ENCODE measurements at regions not wholly inside any gene's neighbourhood (a gene's known extent, or its start where the extent isn't known, plus 50 kb on each side); places are given as distances from the start of the nearest gene placed in this dataset.

DNA sequence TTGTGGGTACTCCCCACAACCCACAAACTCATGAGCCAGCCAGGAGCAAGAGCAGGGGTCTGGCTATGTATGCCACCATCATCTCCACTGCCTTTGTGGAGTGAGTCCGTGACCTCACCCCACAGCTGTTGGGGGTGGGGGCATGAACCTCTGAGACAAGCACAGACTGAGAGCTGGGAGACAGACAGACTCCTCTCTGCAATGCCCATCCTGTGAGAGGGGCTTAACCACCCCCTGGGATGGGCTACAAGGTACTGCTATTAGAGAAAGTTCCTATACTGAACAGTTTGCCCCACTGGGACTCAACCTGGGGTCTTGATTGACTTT lies 84.5 kb downstream of the PITPNM2 start:
- TF ChIP-seq POLR2AphosphoS5 (IDR thresholded peaks at IDR 0.05; ENCODE audit: low read depth, low read length) = no peak
- TF ChIP-seq SIN3A (IDR thresholded peaks at IDR 0.05; ENCODE audit: borderline replicate concordance, insufficient read depth, low read length) = no peak

- TF ChIP-seq POLR2AphosphoS5 (IDR thresholded peaks at IDR 0.05; ENCODE audit: low read depth, low read length) (no peak), TAF1 (IDR thresholded peaks at IDR 0.05; ENCODE audit: borderline replicate concordance, insufficient read depth, low read length) (no peak), FOXP2 (optimal IDR thresholded peaks at IDR 0.05; ENCODE audit: borderline replicate concordance, extremely low read depth, extremely low read length, insufficient read depth) (no peak), REST (IDR thresholded peaks at IDR 0.05; ENCODE audit: insufficient read depth in 1 of 2, low read depth in 2 of 2, low read length in 2 of 2) (no peak), SIN3A (IDR thresholded peaks at IDR 0.05; ENCODE audit: borderline replicate concordance, insufficient read depth, low read length) (no peak)
Measured at GRCh38 chr12:123065676-123066383, 85.1 kb downstream of the PITPNM2 start.

GRCh38 chr12:123064885-123065619 lies 84.6 kb downstream of the ARL6IP4 start:
- TF ChIP-seq POLR2AphosphoS5 (IDR thresholded peaks at IDR 0.05; ENCODE audit: low read depth, low read length) = no peak
- TF ChIP-seq TAF1 (IDR thresholded peaks at IDR 0.05; ENCODE audit: borderline replicate concordance, insufficient read depth, low read length) = no peak
- no peak for TF ChIP-seq REST (IDR thresholded peaks at IDR 0.05; ENCODE audit: insufficient read depth in 1 of 2, low read depth in 2 of 2, low read length in 2 of 2)
- no peak for TF ChIP-seq FOXP2 (optimal IDR thresholded peaks at IDR 0.05; ENCODE audit: borderline replicate concordance, extremely low read depth, extremely low read length, insufficient read depth)
- no peak for TF ChIP-seq SIN3A (IDR thresholded peaks at IDR 0.05; ENCODE audit: borderline replicate concordance, insufficient read depth, low read length)

DNA sequence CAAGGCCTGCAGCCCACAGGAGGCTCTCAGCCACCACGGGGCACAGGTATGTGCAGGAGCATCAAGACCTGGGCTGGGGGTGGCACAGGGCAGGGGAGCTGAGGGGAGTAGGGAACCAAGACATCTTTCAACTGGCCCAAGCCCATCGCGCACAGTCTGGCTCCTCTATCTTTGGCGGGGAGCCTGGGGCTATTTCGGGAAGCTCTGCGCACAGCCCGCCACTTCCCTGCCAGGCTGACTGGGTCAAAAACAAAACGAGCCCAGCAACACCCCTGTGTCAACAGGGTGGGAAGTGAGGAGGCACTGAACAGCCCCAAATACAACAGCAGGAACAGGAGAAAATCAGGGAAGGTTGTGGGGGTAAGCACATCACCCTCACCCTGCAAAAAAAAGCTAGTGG lies 83.9 kb downstream of the ARL6IP4 start:
- TF ChIP-seq SIN3A (IDR thresholded peaks at IDR 0.05; ENCODE audit: borderline replicate concordance, insufficient read depth, low read length) (no peak), REST (IDR thresholded peaks at IDR 0.05; ENCODE audit: insufficient read depth in 1 of 2, low read depth in 2 of 2, low read length in 2 of 2) (no peak), TAF1 (IDR thresholded peaks at IDR 0.05; ENCODE audit: borderline replicate concordance, insufficient read depth, low read length) (no peak), FOXP2 (optimal IDR thresholded peaks at IDR 0.05; ENCODE audit: borderline replicate concordance, extremely low read depth, extremely low read length, insufficient read depth) (no peak), POLR2AphosphoS5 (IDR thresholded peaks at IDR 0.05; ENCODE audit: low read depth, low read length) (no peak)

GRCh38 chr12:123063535-123063934 lies 83.1 kb downstream of the ARL6IP4 start:
- no peak for TF ChIP-seq TAF1 (IDR thresholded peaks at IDR 0.05; ENCODE audit: borderline replicate concordance, insufficient read depth, low read length)
- no peak for TF ChIP-seq REST (IDR thresholded peaks at IDR 0.05; ENCODE audit: insufficient read depth in 1 of 2, low read depth in 2 of 2, low read length in 2 of 2)
- TF ChIP-seq FOXP2 (optimal IDR thresholded peaks at IDR 0.05; ENCODE audit: borderline replicate concordance, extremely low read depth, extremely low read length, insufficient read depth) = no peak
- TF ChIP-seq POLR2AphosphoS5 (IDR thresholded peaks at IDR 0.05; ENCODE audit: low read depth, low read length) = no peak
- TF ChIP-seq SIN3A (IDR thresholded peaks at IDR 0.05; ENCODE audit: borderline replicate concordance, insufficient read depth, low read length) = no peak

All from PFSK-1 (cell line).